HCT116 (cell line): ENCODE measurements at regions not wholly inside any gene's neighbourhood (a gene's known extent, or its start where the extent isn't known, plus 50 kb on each side); places are given as distances from the start of the nearest gene placed in this dataset.

Source experiments
- ATAC-seq: fragments of 200-7000 bp; cut with Tn5 transposase; 2 replicates; pipeline ENCODE4 v1.9.1; 2020; ENCODE audit warnings: mild to moderate bottlenecking, moderate library complexity
- BruUV-seq: library from RNA; stranded (reverse); fragments of 400-500 nt; replicated peaks from 2 replicates; lab custom pipeline; 2021; lab: Mats Ljungman, UMichigan
- CTCF ChIA-PET: fragments of 300-600 bp; sonication (Branson Sonifier 250); formaldehyde crosslinking; loops from one replicate; lab custom pipeline; 2021; ENCODE audit warnings: antibody characterized with exemption; lab: Charles Lee
- POLR2A ChIA-PET: fragments of 300-600, 350-600 bp; sonication (Branson Sonifier 250); formaldehyde crosslinking; loops from one replicate; lab custom pipeline; 2021; ENCODE audit warnings: antibody characterized with exemption; lab: Charles Lee
- RAD21 ChIA-PET, 2 experiments: fragments of 300-600 bp; sonication (Branson Sonifier 250); formaldehyde crosslinking; loops; one replicate each; lab custom pipeline; 2023; ENCODE audit warnings: low total read pairs in 2 of 2; ENCODE audit not compliant: uncharacterized antibody in 2 of 2, unreplicated experiment in 2 of 2, low non-redundant PET in 1 of 2; lab: Charles Lee
- DNase-seq: peaks from one replicate; pipeline ENCODE4 v3.0.0-alpha.2; 2010; ENCODE audit warnings: low read depth, low spot score
- H2AFZ ChIP-seq: fragments of 200-600 bp; shearing (Covaris generic), sonication (generic); 2 replicates; pipeline ENCODE4 v1.6.1; 2017; ENCODE audit warnings: low read depth, mixed run types, mixed read lengths, antibody characterized with exemption, low read length; ENCODE audit not compliant: poor library complexity, severe bottlenecking
- H3K27ac ChIP-seq: 2 replicates; pipeline ENCODE4 v1.5.1; 2012; ENCODE audit warnings: low read depth, low read length
- H3K27me3 ChIP-seq: fragments of 200-600 bp; sonication (generic); 2 replicates; pipeline ENCODE4 v1.6.1; 2016; ENCODE audit warnings: mixed run types, low read length, mixed read lengths; ENCODE audit not compliant: insufficient read depth
- H3K36me3 ChIP-seq, 2 experiments: fragments of 200-500 bp in 1 of 2; fragments of 200-600 bp in 1 of 2; sonication (Bioruptor generic) in 1 of 2; sonication (generic) in 1 of 2; 2 replicates each; pipeline versions ENCODE4 v1.5.1 to v1.6.1; 2014 to 2016; ENCODE audit warnings: low read length in 2 of 2, inconsistent platforms in 1 of 2, mixed read lengths in 1 of 2, mixed run types in 1 of 2; ENCODE audit not compliant: insufficient read depth in 2 of 2, control insufficient read depth in 1 of 2
- H3K4me1 ChIP-seq, 2 experiments: fragments of 200-600 bp in 1 of 2; sonication (generic) in 1 of 2; 2 replicates each; pipeline versions ENCODE4 v1.5.1 to v1.6.1; 2012 to 2017; ENCODE audit warnings: low read length in 2 of 2, inconsistent platforms in 1 of 2, mild to moderate bottlenecking in 1 of 2, mixed read lengths in 1 of 2, mixed run types in 1 of 2, moderate library complexity in 1 of 2; ENCODE audit not compliant: insufficient read depth in 2 of 2, control insufficient read depth in 1 of 2
- H3K4me2 ChIP-seq: fragments of 200-600 bp; sonication (generic); 2 replicates; pipeline ENCODE4 v1.6.1; 2017; ENCODE audit warnings: mixed run types, low read length, mixed read lengths
- H3K4me3 ChIP-seq, 2 experiments: fragments of 200-600 bp in 1 of 2; sonication (generic) in 1 of 2; replicated peaks in 1 of 2; 2 replicates each; pipeline ENCODE4 v1.5.1; 2011 to 2016; ENCODE audit warnings: low read length in 2 of 2, control low read depth in 1 of 2, low read depth in 1 of 2, mild to moderate bottlenecking in 1 of 2, mixed read lengths in 1 of 2, mixed run types in 1 of 2
- H3K79me2 ChIP-seq: fragments of 200-600 bp; sonication (generic); 2 replicates; pipeline ENCODE4 v1.6.1; 2017; ENCODE audit warnings: mild to moderate bottlenecking, mixed run types, low read length, moderate library complexity, mixed read lengths; ENCODE audit not compliant: insufficient read depth
- H3K9ac ChIP-seq: fragments of 200-600 bp; sonication (generic); 2 replicates; pipeline ENCODE4 v1.6.1; 2016; ENCODE audit warnings: low read length, mixed read lengths
- H3K9me2 ChIP-seq: fragments of 200-600 bp; sonication (generic), shearing (Covaris generic); 2 replicates; pipeline ENCODE4 v1.6.1; 2017; ENCODE audit warnings: mixed run types, mild to moderate bottlenecking, moderate library complexity; ENCODE audit not compliant: insufficient read depth
- H3K9me3 ChIP-seq, 2 experiments: fragments of 200-500 bp in 1 of 2; fragments of 200-600 bp in 1 of 2; sonication (Bioruptor generic) in 1 of 2; sonication (generic) in 1 of 2; 2 replicates each; pipeline ENCODE4 v1.6.1; 2014 to 2017; ENCODE audit warnings: low read length in 2 of 2, mixed read lengths in 2 of 2, inconsistent platforms in 1 of 2, low read depth in 1 of 2, mild to moderate bottlenecking in 1 of 2, mixed run types in 1 of 2, moderate library complexity in 1 of 2; ENCODE audit not compliant: control insufficient read depth in 1 of 2, insufficient read depth in 1 of 2
- H4K20me1 ChIP-seq: fragments of 200-600 bp; sonication (generic), shearing (Covaris generic); 2 replicates; pipeline ENCODE4 v1.6.1; 2017; ENCODE audit warnings: mixed run types, mild to moderate bottlenecking, moderate library complexity; ENCODE audit not compliant: insufficient read depth
- CBX3 ChIP-seq: IDR thresholded peaks from 2 replicates; pipeline ENCODE4 v1.6.1; 2012; ENCODE audit warnings: low read depth
- POLR2A ChIP-seq: IDR thresholded peaks from 2 replicates; pipeline ENCODE4 v1.7.0; 2011; ENCODE audit warnings: borderline replicate concordance; ENCODE audit not compliant: insufficient read depth, insufficient read length; ENCODE audit errors: extremely low read depth
- POLR2AphosphoS5 ChIP-seq: IDR thresholded peaks from 2 replicates; pipeline ENCODE4 v1.6.1; 2011; ENCODE audit warnings: mild to moderate bottlenecking, low read depth, low read length, moderate library complexity
- RAD21 ChIP-seq: IDR thresholded peaks from 2 replicates; pipeline ENCODE4 v1.6.1; 2012; ENCODE audit warnings: low read depth, mild to moderate bottlenecking
- YY1 ChIP-seq: IDR thresholded peaks from 2 replicates; pipeline ENCODE4 v1.6.1; 2011; ENCODE audit warnings: low read length, low read depth, moderate library complexity, mild to moderate bottlenecking; ENCODE audit not compliant: insufficient replicate concordance; ENCODE audit errors: extremely low read depth
- intact Hi-C: fragments of 100-400 bp; cut with micrococcal nuclease; formaldehyde crosslinking; loops from 2 replicates; pipeline ENCODE4 v1.10.0; 2022

GRCh38 chr5:57362951-57363350, 119.7 kb downstream of the ACTBL2 start:
- intact Hi-C loops = no loop called here
- no peaks in the 10 kb centered on the region for H3K79me2 ChIP-seq
- H3K27ac ChIP-seq = no peak overlapping the region
- no peak for TF ChIP-seq RAD21
- no peak for TF ChIP-seq YY1
- no peak for TF ChIP-seq POLR2A
- TF ChIP-seq POLR2AphosphoS5 = no peak
- TF ChIP-seq, all 23 proteins: peak for 0
- Histone ChIP-seq H3K4me1 (peaks cover 39 to 44% of the 10 kb centered on the region in 2 experiments), H3K4me2 (no peak overlapping the region), H3K9ac (no peak overlapping the region), H3K27me3 (no peaks in the 10 kb centered on the region), H4K20me1 (no peaks in the 10 kb centered on the region), H3K9me3 (no peaks in the 10 kb centered on the region), H3K4me3 (no peak overlapping the region), H3K36me3 (no peaks in the 10 kb centered on the region), H2AFZ (peak overlapping the region; percentile 36), H3K9me2 (no peaks in the 10 kb centered on the region)
- ATAC-seq (no peak), DNase-seq (no peak)
- no TSS peak for BruUV-seq
- POLR2A ChIA-PET = no interaction called here
- CTCF ChIA-PET = no interaction called here
- RAD21 ChIA-PET = no interaction called here

GRCh38 chr5:57360871-57361270, 121.7 kb downstream of the ACTBL2 start:
- H3K27ac ChIP-seq = no peak overlapping the region
- H3K36me3 ChIP-seq = no peaks in the 10 kb centered on the region
- H3K9ac ChIP-seq = no peak overlapping the region
- H3K4me1 ChIP-seq = peaks cover 22 to 24% of the 10 kb centered on the region in 2 experiments
- TF ChIP-seq YY1 (no peak), CBX3 (no peak)
- TF ChIP-seq, all 23 proteins: peak for 0
- Histone ChIP-seq H3K27me3 (no peaks in the 10 kb centered on the region), H4K20me1 (no peaks in the 10 kb centered on the region), H3K4me3 (no peak overlapping the region), H3K9me3 (no peaks in the 10 kb centered on the region), H3K79me2 (no peaks in the 10 kb centered on the region), H2AFZ (no peak overlapping the region), H3K9me2 (no peaks in the 10 kb centered on the region), H3K4me2 (no peak overlapping the region)
- ChIA-PET CTCF (no interaction called here), POLR2A (interaction anchor here (0.6 kb wide), 1 partner anchor 21 kb away, joined by 5 read pairs; no protein-coding TSS in a partner anchor), RAD21 (no interaction called here)
- no peak for ATAC-seq
- no TSS peak for BruUV-seq
- DNase-seq = no peak
- intact Hi-C loops = no loop called here
